Memory B cell (primary cell): ENCODE measurements at regions not wholly inside any gene's neighbourhood (a gene's known extent, or its start where the extent isn't known, plus 50 kb on each side); places are given as distances from the start of the nearest gene placed in this dataset.
"Not testable (repeated sequence)": the region's sequence is repeated elsewhere in the genome, so short reads cannot be mapped to it uniquely, and the experiment has no call there.

Experiments used
- ATAC-seq: fragments of 150-1000 bp; cut with Tn5 transposase; 2 replicates; pipeline ENCODE4 v1.10.0; 2021; ENCODE audit warnings: low read depth, mild to moderate bottlenecking, moderate library complexity
- DNase-seq, 2 donors: peaks; one replicate each; pipeline ENCODE4 v3.0.0; 2022; ENCODE audit warnings: low spot score in 2 of 2
- H3K27ac Mint-ChIP-seq: one replicate; pipeline ENCODE4 v1.8.0; 2022; ENCODE audit warnings: mild to moderate bottlenecking, moderate library complexity, mixed read lengths
- H3K27me3 Mint-ChIP-seq: one replicate; pipeline ENCODE4 v1.8.0; 2022; ENCODE audit warnings: mixed read lengths
- H3K36me3 Mint-ChIP-seq: one replicate; pipeline ENCODE4 v1.8.0; 2022; ENCODE audit warnings: mild to moderate bottlenecking, mixed read lengths
- H3K4me1 Mint-ChIP-seq: one replicate; pipeline ENCODE4 v1.8.0; 2022; ENCODE audit warnings: mixed read lengths
- H3K4me3 Mint-ChIP-seq: one replicate; pipeline ENCODE4 v1.8.0; 2022; ENCODE audit warnings: mild to moderate bottlenecking, moderate library complexity, mixed read lengths
- H3K9me3 Mint-ChIP-seq: one replicate; pipeline ENCODE4 v1.8.0; 2022; ENCODE audit warnings: mixed read lengths

- ATAC-seq: no peak
- no peak for DNase-seq
- H3K27ac Mint-ChIP-seq: no peak overlapping the region
- H3K27me3 Mint-ChIP-seq: no peaks in the 10 kb centered on the region
- H3K4me3 Mint-ChIP-seq: no peak overlapping the region
- no peaks in the 10 kb centered on the region for H3K36me3 Mint-ChIP-seq
- no peaks in the 10 kb centered on the region for H3K4me1 Mint-ChIP-seq
- peaks cover 1% of the 10 kb centered on the region for H3K9me3 Mint-ChIP-seq
Observed at GRCh38 chr5:145521523-145521922, 313.6 kb downstream of the PRELID2 start.

GRCh38 chr5:145521066-145521465, 314.1 kb downstream of the PRELID2 start:
- DNase-seq: no peak
- no peak overlapping the region for H3K27ac Mint-ChIP-seq
- peaks cover 4% of the 10 kb centered on the region for H3K9me3 Mint-ChIP-seq
- no peak for ATAC-seq
- H3K4me3 Mint-ChIP-seq: no peak overlapping the region
- no peaks in the 10 kb centered on the region for H3K36me3 Mint-ChIP-seq
- no peaks in the 10 kb centered on the region for H3K27me3 Mint-ChIP-seq
- H3K4me1 Mint-ChIP-seq: no peaks in the 10 kb centered on the region

GRCh38 chr5:145520335-145520734, 314.8 kb downstream of the PRELID2 start:
- Mint-ChIP-seq H3K4me1 (no peaks in the 10 kb centered on the region), H3K36me3 (no peaks in the 10 kb centered on the region), H3K9me3 (peaks cover 5% of the 10 kb centered on the region), H3K27me3 (no peaks in the 10 kb centered on the region), H3K4me3 (no peak overlapping the region), H3K27ac (no peak overlapping the region)
- ATAC-seq (no peak), DNase-seq (no peak)

- H3K36me3 Mint-ChIP-seq, H3K27me3 Mint-ChIP-seq, ATAC-seq, DNase-seq, H3K4me1 Mint-ChIP-seq, H3K27ac Mint-ChIP-seq, H3K4me3 Mint-ChIP-seq, H3K9me3 Mint-ChIP-seq: not testable (repeated sequence)
Observed at GRCh38 chr5:145517588-145517987, 317.6 kb downstream of the PRELID2 start.

GRCh38 chr5:145511351-145511750, 323.8 kb downstream of the PRELID2 start:
- H3K4me1 Mint-ChIP-seq: no peaks in the 10 kb centered on the region
- peaks cover 4% of the 10 kb centered on the region for H3K9me3 Mint-ChIP-seq
- ATAC-seq (no peak), DNase-seq (no peak)
- no peak overlapping the region for H3K4me3 Mint-ChIP-seq
- H3K27me3 Mint-ChIP-seq: no peaks in the 10 kb centered on the region
- no peak overlapping the region for H3K27ac Mint-ChIP-seq
- H3K36me3 Mint-ChIP-seq: no peaks in the 10 kb centered on the region

- no peak for DNase-seq
- H3K9me3 Mint-ChIP-seq: no peaks in the 10 kb centered on the region
- H3K4me1 Mint-ChIP-seq: no peaks in the 10 kb centered on the region
Observed at GRCh38 chr5:145510769-145511168, 324.4 kb downstream of the PRELID2 start.

GRCh38 chr5:145510324-145510723, 324.8 kb downstream of the PRELID2 start:
- Mint-ChIP-seq H3K9me3 (no peaks in the 10 kb centered on the region), H3K4me3 (no peak overlapping the region), H3K36me3 (no peaks in the 10 kb centered on the region), H3K27me3 (no peaks in the 10 kb centered on the region), H3K4me1 (no peaks in the 10 kb centered on the region), H3K27ac (no peak overlapping the region)
- DNase-seq (no peak), ATAC-seq (no peak)

More at GRCh38 chr5:145510769-145511168, 324.4 kb downstream of the PRELID2 start:
- H3K36me3 Mint-ChIP-seq: no peaks in the 10 kb centered on the region
- no peak overlapping the region for H3K4me3 Mint-ChIP-seq
- no peak overlapping the region for H3K27ac Mint-ChIP-seq
- no peak for ATAC-seq
- H3K27me3 Mint-ChIP-seq: no peaks in the 10 kb centered on the region

- DNase-seq (no peak), ATAC-seq (no peak)
- Mint-ChIP-seq H3K27ac (no peak overlapping the region), H3K36me3 (no peaks in the 10 kb centered on the region), H3K4me1 (no peaks in the 10 kb centered on the region), H3K27me3 (no peaks in the 10 kb centered on the region), H3K4me3 (no peak overlapping the region), H3K9me3 (no peaks in the 10 kb centered on the region)
Observed at GRCh38 chr5:145509336-145510136, 325.6 kb downstream of the PRELID2 start.

GRCh38 chr5:145506185-145506850, 328.8 kb downstream of the PRELID2 start:
- no peaks in the 10 kb centered on the region for H3K36me3 Mint-ChIP-seq
- no peak overlapping the region for H3K27ac Mint-ChIP-seq
- no peaks in the 10 kb centered on the region for H3K4me1 Mint-ChIP-seq
- H3K27me3 Mint-ChIP-seq: no peaks in the 10 kb centered on the region
- peaks cover 7% of the 10 kb centered on the region for H3K9me3 Mint-ChIP-seq
- no peak overlapping the region for H3K4me3 Mint-ChIP-seq
- DNase-seq (no peak), ATAC-seq (no peak)

GRCh38 chr5:145502906-145503305, 332.2 kb downstream of the PRELID2 start:
- ATAC-seq (no peak), DNase-seq (no peak)
- Mint-ChIP-seq H3K27ac (no peak overlapping the region), H3K4me3 (no peak overlapping the region), H3K9me3 (peaks cover 7% of the 10 kb centered on the region), H3K27me3 (no peaks in the 10 kb centered on the region), H3K4me1 (no peaks in the 10 kb centered on the region), H3K36me3 (no peaks in the 10 kb centered on the region)

GRCh38 chr5:145500710-145501109, 334.4 kb downstream of the PRELID2 start:
- ATAC-seq (no peak), DNase-seq (no peak)
- Mint-ChIP-seq H3K27me3 (no peaks in the 10 kb centered on the region), H3K9me3 (peaks cover 10% of the 10 kb centered on the region), H3K27ac (no peak overlapping the region), H3K4me1 (no peaks in the 10 kb centered on the region), H3K4me3 (no peak overlapping the region), H3K36me3 (no peaks in the 10 kb centered on the region)

GRCh38 chr5:145499483-145499882, 335.7 kb downstream of the PRELID2 start:
- Mint-ChIP-seq H3K36me3 (no peaks in the 10 kb centered on the region), H3K4me1 (no peaks in the 10 kb centered on the region), H3K27ac (no peak overlapping the region), H3K9me3 (peaks cover 11% of the 10 kb centered on the region), H3K27me3 (no peaks in the 10 kb centered on the region), H3K4me3 (no peak overlapping the region)
- no peak for ATAC-seq
- DNase-seq: no peak

- ATAC-seq: no peak
- no peak overlapping the region for H3K4me3 Mint-ChIP-seq
- no peaks in the 10 kb centered on the region for H3K36me3 Mint-ChIP-seq
- H3K4me1 Mint-ChIP-seq: no peaks in the 10 kb centered on the region
- no peak overlapping the region for H3K27ac Mint-ChIP-seq
- DNase-seq: no peak
- peaks cover 11% of the 10 kb centered on the region for H3K9me3 Mint-ChIP-seq
- H3K27me3 Mint-ChIP-seq: no peaks in the 10 kb centered on the region
Observed at GRCh38 chr5:145497052-145497451, 338.1 kb downstream of the PRELID2 start.

- DNase-seq (no peak), ATAC-seq (no peak)
- Mint-ChIP-seq H3K27me3 (no peaks in the 10 kb centered on the region), H3K36me3 (no peaks in the 10 kb centered on the region), H3K4me1 (no peaks in the 10 kb centered on the region), H3K9me3 (peaks cover 6% of the 10 kb centered on the region), H3K27ac (no peak overlapping the region), H3K4me3 (no peak overlapping the region)
Observed at GRCh38 chr5:145495741-145496140, 339.4 kb downstream of the PRELID2 start.

GRCh38 chr5:145495196-145495595, 339.9 kb downstream of the PRELID2 start:
- Mint-ChIP-seq H3K4me1 (no peaks in the 10 kb centered on the region), H3K9me3 (peaks cover 6% of the 10 kb centered on the region), H3K27me3 (no peaks in the 10 kb centered on the region), H3K27ac (no peak overlapping the region), H3K4me3 (no peak overlapping the region), H3K36me3 (no peaks in the 10 kb centered on the region)
- DNase-seq (no peak), ATAC-seq (no peak)
